ENCODE measurements at regions not wholly inside any gene's neighbourhood (a gene's known extent, or its start where the extent isn't known, plus 50 kb on each side); places are given as distances from the start of the nearest gene placed in this dataset.

DNA sequence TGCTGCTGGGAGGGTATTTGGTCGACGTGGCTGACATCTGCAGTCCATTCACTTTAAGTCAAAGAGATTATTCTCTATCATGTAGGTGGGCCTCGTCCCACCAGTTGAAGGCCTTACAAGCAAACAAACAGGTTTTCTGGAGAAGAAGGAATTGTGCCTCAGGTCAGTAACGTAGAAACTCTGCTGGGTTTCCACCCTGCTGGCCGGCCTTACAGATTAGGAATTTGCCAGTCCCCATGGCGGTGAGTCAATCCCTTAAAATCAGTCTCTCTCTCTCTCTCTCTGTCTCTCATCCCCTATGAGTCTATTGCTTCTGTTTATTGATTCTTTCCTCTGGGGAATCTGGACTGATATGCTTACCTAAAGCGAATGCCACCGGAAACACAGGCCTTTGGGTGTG, 75.4 kb upstream of the FGF3 start:
- TF ChIP-seq, protein P1, sequence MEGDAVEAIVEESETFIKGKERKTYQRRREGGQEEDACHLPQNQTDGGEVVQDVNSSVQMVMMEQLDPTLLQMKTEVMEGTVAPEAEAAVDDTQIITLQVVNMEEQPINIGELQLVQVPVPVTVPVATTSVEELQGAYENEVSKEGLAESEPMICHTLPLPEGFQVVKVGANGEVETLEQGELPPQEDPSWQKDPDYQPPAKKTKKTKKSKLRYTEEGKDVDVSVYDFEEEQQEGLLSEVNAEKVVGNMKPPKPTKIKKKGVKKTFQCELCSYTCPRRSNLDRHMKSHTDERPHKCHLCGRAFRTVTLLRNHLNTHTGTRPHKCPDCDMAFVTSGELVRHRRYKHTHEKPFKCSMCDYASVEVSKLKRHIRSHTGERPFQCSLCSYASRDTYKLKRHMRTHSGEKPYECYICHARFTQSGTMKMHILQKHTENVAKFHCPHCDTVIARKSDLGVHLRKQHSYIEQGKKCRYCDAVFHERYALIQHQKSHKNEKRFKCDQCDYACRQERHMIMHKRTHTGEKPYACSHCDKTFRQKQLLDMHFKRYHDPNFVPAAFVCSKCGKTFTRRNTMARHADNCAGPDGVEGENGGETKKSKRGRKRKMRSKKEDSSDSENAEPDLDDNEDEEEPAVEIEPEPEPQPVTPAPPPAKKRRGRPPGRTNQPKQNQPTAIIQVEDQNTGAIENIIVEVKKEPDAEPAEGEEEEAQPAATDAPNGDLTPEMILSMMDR (conservative IDR thresholded peaks at IDR 0.05; ENCODE audit: low read length): no peak
- no peak for TF ChIP-seq EZH2phosphoT487 (IDR thresholded peaks at IDR 0.05; ENCODE audit: borderline replicate concordance)
